Muscle of leg (tissue), 3 donors: ENCODE measurements at regions not wholly inside any gene's neighbourhood (a gene's known extent, or its start where the extent isn't known, plus 50 kb on each side); places are given as distances from the start of the nearest gene placed in this dataset.

ENCODE experiments used
- DNase-seq: peaks from one replicate; pipeline ENCODE4 v3.0.0; 2013
- H3K27ac ChIP-seq: one replicate; pipeline ENCODE4 v1.5.1; 2013; ENCODE audit warnings: mild to moderate bottlenecking, low read length, control low read depth
- H3K27me3 ChIP-seq: one replicate; pipeline ENCODE4 v1.6.1; 2013; ENCODE audit warnings: low read length; ENCODE audit not compliant: control insufficient read depth, insufficient read depth
- H3K36me3 ChIP-seq: one replicate; pipeline ENCODE4 v1.6.1; 2013; ENCODE audit warnings: low read length; ENCODE audit not compliant: control insufficient read depth, insufficient read depth
- H3K4me1 ChIP-seq: one replicate; pipeline ENCODE4 v1.6.1; 2013; ENCODE audit warnings: low read length; ENCODE audit not compliant: control insufficient read depth, insufficient read depth
- H3K4me3 ChIP-seq: one replicate; pipeline ENCODE4 v1.5.1; 2013; ENCODE audit warnings: low read length, control low read depth
- H3K9me3 ChIP-seq: replicated peaks from 2 replicates; pipeline ENCODE4 v1.6.1; 2013; ENCODE audit warnings: low read depth, low read length; ENCODE audit not compliant: control insufficient read depth
- WGBS: methylation state at CpG from one replicate; pipeline ENCODE4 v1.1.5; 2013; ENCODE audit warnings: missing lambda C conversion rate; ENCODE audit not compliant: insufficient coverage; 5-methylcytosine and 5-hydroxymethylcytosine counted together

DNA sequence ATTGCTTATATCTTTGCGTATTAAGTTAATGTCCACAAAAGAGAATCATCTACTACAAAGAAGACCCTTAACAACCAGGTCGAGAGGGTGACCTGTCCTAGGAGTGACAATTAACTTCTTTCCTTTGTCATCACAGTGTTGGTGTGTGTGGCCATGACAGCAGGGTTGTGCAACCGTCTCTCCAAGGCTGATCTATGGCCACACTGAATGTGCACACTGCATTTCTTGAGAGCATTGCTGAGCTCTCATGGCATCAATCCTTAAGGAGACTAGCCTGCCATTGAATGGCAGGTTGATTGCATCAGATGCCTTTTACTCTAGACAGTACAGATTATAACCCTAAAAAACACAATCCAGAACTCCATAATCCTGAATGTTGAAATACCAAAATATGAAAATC, 86.5 kb upstream of the OLFM3 start:
- DNase-seq, result no peak
- Histone ChIP-seq H3K9me3 (peaks cover 7% of the 10 kb centered on the region), H3K36me3 (no peaks in the 10 kb centered on the region), H3K27ac (no peak overlapping the region), H3K27me3 (no peaks in the 10 kb centered on the region), H3K4me3 (no peak overlapping the region), H3K4me1 (no peaks in the 10 kb centered on the region)
- WGBS, result 40% methylated on average over 1 of the region's 3 CpGs

- DNase-seq, result no peak
- no peak overlapping the region for H3K27ac ChIP-seq
- H3K4me1 ChIP-seq, result no peaks in the 10 kb centered on the region
- H3K27me3 ChIP-seq, result no peaks in the 10 kb centered on the region
- no peaks in the 10 kb centered on the region for H3K36me3 ChIP-seq
- H3K9me3 ChIP-seq, result no peaks in the 10 kb centered on the region
- H3K4me3 ChIP-seq, result no peak overlapping the region
These were observed 78.1 kb upstream of the OLFM3 start for GRCh38 chr1:102074874-102075273.

DNA sequence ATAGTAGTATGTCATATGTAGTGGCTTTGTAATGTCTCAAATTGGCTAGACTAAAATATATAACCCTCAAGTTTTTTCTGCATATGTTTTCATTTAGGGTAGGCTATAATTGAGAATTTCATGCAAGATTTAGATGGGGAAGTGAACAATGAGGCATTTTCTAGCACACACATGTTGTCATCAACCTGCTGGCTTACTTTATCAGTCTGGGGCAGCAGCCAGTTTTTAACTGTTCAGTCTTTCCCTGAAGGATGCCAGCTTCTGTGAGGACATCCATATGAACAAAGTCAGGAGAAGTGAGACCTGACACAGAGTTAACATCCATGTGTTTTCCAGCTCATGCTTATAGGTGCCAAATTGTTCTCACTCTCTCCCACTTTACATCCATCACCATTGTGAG, 74.7 kb upstream of the OLFM3 start:
- no peak for DNase-seq
- Histone ChIP-seq H3K4me1 (no peaks in the 10 kb centered on the region), H3K36me3 (no peaks in the 10 kb centered on the region), H3K27me3 (no peaks in the 10 kb centered on the region), H3K9me3 (no peaks in the 10 kb centered on the region), H3K4me3 (no peak overlapping the region), H3K27ac (no peak overlapping the region)

DNA sequence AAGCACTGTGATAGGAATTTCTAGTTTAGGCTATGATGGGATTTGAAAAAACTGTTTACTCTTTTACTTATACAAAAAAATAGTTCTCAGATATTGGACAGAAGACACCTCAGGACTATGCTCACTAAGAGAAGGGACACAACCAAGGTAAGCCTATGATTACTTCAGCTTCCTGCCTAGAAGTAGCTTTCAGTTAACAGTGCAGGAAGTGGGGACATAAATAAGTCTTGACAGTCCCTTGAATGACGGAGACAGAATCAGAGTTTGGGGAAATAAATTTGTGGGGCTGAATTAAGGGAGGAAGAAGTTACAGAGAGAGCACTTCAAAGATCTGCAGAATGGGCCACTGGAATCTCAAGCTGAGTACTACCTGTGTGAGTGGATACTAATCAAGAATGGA, 53.8 kb upstream of the OLFM3 start:
- no peak overlapping the region for H3K27ac ChIP-seq
- H3K4me1 ChIP-seq, result no peaks in the 10 kb centered on the region
- 20% methylated on average over 1 of the region's 1 CpG for WGBS
- no peak for DNase-seq
- no peak overlapping the region for H3K4me3 ChIP-seq
- H3K27me3 ChIP-seq, result no peaks in the 10 kb centered on the region
- no peaks in the 10 kb centered on the region for H3K36me3 ChIP-seq
- H3K9me3 ChIP-seq, result no peaks in the 10 kb centered on the region

DNA sequence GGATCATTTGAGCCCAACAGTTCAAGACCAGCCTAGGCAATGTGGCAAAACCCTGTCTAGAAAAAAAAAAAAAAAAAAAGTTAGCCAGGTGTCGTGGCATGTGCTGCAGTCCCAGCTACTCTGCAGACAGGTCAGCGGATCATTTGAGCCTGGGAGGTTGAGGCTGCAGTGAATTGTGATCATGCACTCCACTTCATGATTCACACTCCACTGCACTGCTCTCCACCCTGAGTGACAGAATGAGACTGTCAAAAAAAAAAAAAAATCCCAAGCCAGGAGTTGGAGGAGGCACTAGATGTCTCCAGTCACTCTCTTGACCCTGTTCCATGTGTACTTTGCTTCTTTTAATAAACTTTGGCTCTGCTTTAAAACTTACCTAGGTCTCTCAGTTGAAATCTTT, 51.0 kb upstream of the OLFM3 start:
- H3K9me3 ChIP-seq, result no peaks in the 10 kb centered on the region
- no peak for DNase-seq
- WGBS, result no CpG with 5 or more reads among the region's 2 CpGs

More for the DNA sequence above, 51.0 kb upstream of the OLFM3 start:
- H3K27ac ChIP-seq, result no peak overlapping the region
- no peak overlapping the region for H3K4me3 ChIP-seq
- no peaks in the 10 kb centered on the region for H3K27me3 ChIP-seq
- H3K4me1 ChIP-seq, result no peaks in the 10 kb centered on the region
- no peaks in the 10 kb centered on the region for H3K36me3 ChIP-seq
